ENCODE measurements at regions not wholly inside any gene's neighbourhood (a gene's known extent, or its start where the extent isn't known, plus 50 kb on each side); places are given as distances from the start of the nearest gene placed in this dataset.

DNA sequence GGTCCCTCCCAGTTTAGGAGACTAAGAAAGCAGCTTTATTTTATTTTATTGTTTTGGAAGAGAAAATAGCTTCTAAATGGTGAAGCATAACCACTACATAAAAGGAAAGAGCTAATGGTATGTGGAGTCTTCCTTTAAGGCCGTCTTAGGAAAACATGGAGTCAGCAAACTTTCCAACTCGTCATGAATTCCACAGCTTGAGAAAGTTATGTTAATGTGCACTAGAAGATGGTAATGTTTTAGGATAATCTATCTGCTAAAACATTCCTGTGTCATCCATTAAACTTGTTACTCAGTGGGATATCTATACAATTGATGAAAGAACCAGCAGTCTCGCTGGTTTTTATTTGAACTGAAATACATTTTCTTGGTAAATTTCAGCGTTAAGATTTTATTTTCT, 448.4 kb upstream of the SEL1L start:
- H3K27me3 ChIP-seq (ENCODE audit: insufficient read depth, poor library complexity, severe bottlenecking): no peaks in the 10 kb centered on the region
- TF ChIP-seq CTCF (IDR thresholded peaks at IDR 0.05; ENCODE audit: insufficient read depth, low read length): no peak
- TF ChIP-seq GABPA (IDR thresholded peaks at IDR 0.05; ENCODE audit: low read depth): no peak
- TF ChIP-seq POLR2AphosphoS5 (IDR thresholded peaks at IDR 0.05; ENCODE audit: low read depth): no peak
- no peak for TF ChIP-seq SPI1 (IDR thresholded peaks at IDR 0.05; ENCODE audit: borderline replicate concordance, low read depth)
- no peak for TF ChIP-seq REST (IDR thresholded peaks at IDR 0.05; ENCODE audit: insufficient replicate concordance, low read depth)
- DNase-seq (ENCODE audit: low read depth in 1 of 2, low spot score in 1 of 2): no peak
- H3K27ac ChIP-seq (replicated peaks): no peak overlapping the region
- H3K4me3 ChIP-seq (replicated peaks; ENCODE audit: insufficient read depth, low read length): no peak overlapping the region

- Histone ChIP-seq H3K4me3 (replicated peaks; ENCODE audit: insufficient read depth, low read length) (no peak overlapping the region), H3K27ac (replicated peaks) (no peak overlapping the region), H3K27me3 (ENCODE audit: insufficient read depth, poor library complexity, severe bottlenecking) (no peaks in the 10 kb centered on the region)
- DNase-seq (ENCODE audit: low read depth in 1 of 2, low spot score in 1 of 2): no peak
- TF ChIP-seq POLR2AphosphoS5 (IDR thresholded peaks at IDR 0.05; ENCODE audit: low read depth): no peak
- no peak for TF ChIP-seq GABPA (IDR thresholded peaks at IDR 0.05; ENCODE audit: low read depth)
- TF ChIP-seq CTCF (IDR thresholded peaks at IDR 0.05; ENCODE audit: insufficient read depth, low read length): no peak
- TF ChIP-seq REST (IDR thresholded peaks at IDR 0.05; ENCODE audit: insufficient replicate concordance, low read depth): no peak
These were observed 452.4 kb upstream of the SEL1L start for GRCh38 chr14:81986005-81986404.

GRCh38 chr14:81989211-81989610, 455.6 kb upstream of the SEL1L start:
- no peak for TF ChIP-seq CTCF (IDR thresholded peaks at IDR 0.05; ENCODE audit: insufficient read depth, low read length)
- no peak for TF ChIP-seq POLR2AphosphoS5 (IDR thresholded peaks at IDR 0.05; ENCODE audit: low read depth)
- no peak for TF ChIP-seq REST (IDR thresholded peaks at IDR 0.05; ENCODE audit: insufficient replicate concordance, low read depth)
- no peak for TF ChIP-seq SPI1 (IDR thresholded peaks at IDR 0.05; ENCODE audit: borderline replicate concordance, low read depth)
- Histone ChIP-seq H3K4me3 (replicated peaks; ENCODE audit: insufficient read depth, low read length) (no peak overlapping the region), H3K27ac (replicated peaks) (no peak overlapping the region), H3K27me3 (ENCODE audit: insufficient read depth, poor library complexity, severe bottlenecking) (no peaks in the 10 kb centered on the region)
- no peak for DNase-seq (ENCODE audit: low read depth in 1 of 2, low spot score in 1 of 2)
